ENCODE measurements at regions not wholly inside any gene's neighbourhood (a gene's known extent, or its start where the extent isn't known, plus 50 kb on each side); places are given as distances from the start of the nearest gene placed in this dataset.

GRCh38 chr9:1328341-1328740 lies 278.2 kb downstream of the DMRT2 start:
- no peak overlapping the region for H3K4me2 ChIP-seq (ENCODE audit: extremely low read depth, insufficient read depth, low read length)
- no peaks in the 10 kb centered on the region for H4K20me1 ChIP-seq (ENCODE audit: control insufficient read depth, extremely low read depth, insufficient read depth, low read length)
- H3K4me1 ChIP-seq (ENCODE audit: control insufficient read depth, extremely low read depth, insufficient read depth, low read length): no peaks in the 10 kb centered on the region
- no peak overlapping the region for H3K4me3 ChIP-seq (replicated peaks in 1 of 4; ENCODE audit: control extremely low read depth in 1 of 4, insufficient read depth in 1 of 4, low read depth in 3 of 4, low read length in 4 of 4)
- no peaks in the 10 kb centered on the region for H3K36me3 ChIP-seq (ENCODE audit: control insufficient read depth, insufficient read depth, low read length)
- TF ChIP-seq EZH2 (IDR thresholded peaks at IDR 0.05; ENCODE audit: low read length, missing control alignments): no peak
- TF ChIP-seq, protein P1, sequence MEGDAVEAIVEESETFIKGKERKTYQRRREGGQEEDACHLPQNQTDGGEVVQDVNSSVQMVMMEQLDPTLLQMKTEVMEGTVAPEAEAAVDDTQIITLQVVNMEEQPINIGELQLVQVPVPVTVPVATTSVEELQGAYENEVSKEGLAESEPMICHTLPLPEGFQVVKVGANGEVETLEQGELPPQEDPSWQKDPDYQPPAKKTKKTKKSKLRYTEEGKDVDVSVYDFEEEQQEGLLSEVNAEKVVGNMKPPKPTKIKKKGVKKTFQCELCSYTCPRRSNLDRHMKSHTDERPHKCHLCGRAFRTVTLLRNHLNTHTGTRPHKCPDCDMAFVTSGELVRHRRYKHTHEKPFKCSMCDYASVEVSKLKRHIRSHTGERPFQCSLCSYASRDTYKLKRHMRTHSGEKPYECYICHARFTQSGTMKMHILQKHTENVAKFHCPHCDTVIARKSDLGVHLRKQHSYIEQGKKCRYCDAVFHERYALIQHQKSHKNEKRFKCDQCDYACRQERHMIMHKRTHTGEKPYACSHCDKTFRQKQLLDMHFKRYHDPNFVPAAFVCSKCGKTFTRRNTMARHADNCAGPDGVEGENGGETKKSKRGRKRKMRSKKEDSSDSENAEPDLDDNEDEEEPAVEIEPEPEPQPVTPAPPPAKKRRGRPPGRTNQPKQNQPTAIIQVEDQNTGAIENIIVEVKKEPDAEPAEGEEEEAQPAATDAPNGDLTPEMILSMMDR (conservative IDR thresholded peaks at IDR 0.05 in 1 of 2, IDR thresholded peaks at IDR 0.05 in 1 of 2; ENCODE audit: low read depth in 1 of 2, low read length in 2 of 2): no peak
- DNase-seq (ENCODE audit: low read depth in 2 of 2): no peak
- no peak overlapping the region for H3K9ac ChIP-seq (ENCODE audit: insufficient read depth, low read length)
- H3K27me3 ChIP-seq (ENCODE audit: control insufficient read depth, insufficient read depth, low read length): no peaks in the 10 kb centered on the region
- H3K27ac ChIP-seq (ENCODE audit: insufficient read depth, low read length): no peak overlapping the region
- no peak overlapping the region for H2AFZ ChIP-seq (ENCODE audit: low read length)
- H3K79me2 ChIP-seq (ENCODE audit: control insufficient read depth, insufficient read depth, low read length): no peaks in the 10 kb centered on the region
- H3K9me3 ChIP-seq (ENCODE audit: control insufficient read depth, insufficient read depth, low read depth, low read length): no peaks in the 10 kb centered on the region

- no peaks in the 10 kb centered on the region for H3K36me3 ChIP-seq (ENCODE audit: control insufficient read depth, insufficient read depth, low read length)
- no peaks in the 10 kb centered on the region for H4K20me1 ChIP-seq (ENCODE audit: control insufficient read depth, extremely low read depth, insufficient read depth, low read length)
- H3K4me2 ChIP-seq (ENCODE audit: extremely low read depth, insufficient read depth, low read length): no peak overlapping the region
- H2AFZ ChIP-seq (ENCODE audit: low read length): no peak overlapping the region
- no peaks in the 10 kb centered on the region for H3K9me3 ChIP-seq (ENCODE audit: control insufficient read depth, insufficient read depth, low read depth, low read length)
- H3K4me1 ChIP-seq (ENCODE audit: control insufficient read depth, extremely low read depth, insufficient read depth, low read length): no peaks in the 10 kb centered on the region
- H3K27ac ChIP-seq (ENCODE audit: insufficient read depth, low read length): no peak overlapping the region
- no peak overlapping the region for H3K4me3 ChIP-seq (replicated peaks in 1 of 4; ENCODE audit: control extremely low read depth in 1 of 4, insufficient read depth in 1 of 4, low read depth in 3 of 4, low read length in 4 of 4)
- H3K9ac ChIP-seq (ENCODE audit: insufficient read depth, low read length): no peak overlapping the region
- H3K79me2 ChIP-seq (ENCODE audit: control insufficient read depth, insufficient read depth, low read length): no peaks in the 10 kb centered on the region
- no peak for DNase-seq (ENCODE audit: low read depth in 2 of 2)
- H3K27me3 ChIP-seq (ENCODE audit: control insufficient read depth, insufficient read depth, low read length): no peaks in the 10 kb centered on the region
- TF ChIP-seq, protein P1 (conservative IDR thresholded peaks at IDR 0.05 in 1 of 2, IDR thresholded peaks at IDR 0.05 in 1 of 2; ENCODE audit: low read depth in 1 of 2, low read length in 2 of 2): no peak
- no peak for TF ChIP-seq EZH2 (IDR thresholded peaks at IDR 0.05; ENCODE audit: low read length, missing control alignments)
These were observed 281.4 kb downstream of the DMRT2 start for GRCh38 chr9:1331546-1332038.

- no peak for DNase-seq (ENCODE audit: low read depth in 2 of 2)
- no peaks in the 10 kb centered on the region for H4K20me1 ChIP-seq (ENCODE audit: control insufficient read depth, extremely low read depth, insufficient read depth, low read length)
- no peaks in the 10 kb centered on the region for H3K9me3 ChIP-seq (ENCODE audit: control insufficient read depth, insufficient read depth, low read depth, low read length)
- no peak overlapping the region for H3K4me3 ChIP-seq (replicated peaks in 1 of 4; ENCODE audit: control extremely low read depth in 1 of 4, insufficient read depth in 1 of 4, low read depth in 3 of 4, low read length in 4 of 4)
- no peaks in the 10 kb centered on the region for H3K79me2 ChIP-seq (ENCODE audit: control insufficient read depth, insufficient read depth, low read length)
- TF ChIP-seq, protein P1 (conservative IDR thresholded peaks at IDR 0.05 in 1 of 2, IDR thresholded peaks at IDR 0.05 in 1 of 2; ENCODE audit: low read depth in 1 of 2, low read length in 2 of 2): no peak
- no peak for TF ChIP-seq EZH2 (IDR thresholded peaks at IDR 0.05; ENCODE audit: low read length, missing control alignments)
- no peak overlapping the region for H3K4me2 ChIP-seq (ENCODE audit: extremely low read depth, insufficient read depth, low read length)
- no peaks in the 10 kb centered on the region for H3K27me3 ChIP-seq (ENCODE audit: control insufficient read depth, insufficient read depth, low read length)
- H3K9ac ChIP-seq (ENCODE audit: insufficient read depth, low read length): no peak overlapping the region
- no peaks in the 10 kb centered on the region for H3K36me3 ChIP-seq (ENCODE audit: control insufficient read depth, insufficient read depth, low read length)
- H3K4me1 ChIP-seq (ENCODE audit: control insufficient read depth, extremely low read depth, insufficient read depth, low read length): no peaks in the 10 kb centered on the region
- no peak overlapping the region for H3K27ac ChIP-seq (ENCODE audit: insufficient read depth, low read length)
- H2AFZ ChIP-seq (ENCODE audit: low read length): no peak overlapping the region
These were observed 282.0 kb downstream of the DMRT2 start for GRCh38 chr9:1332156-1332555.

All from fibroblast of lung (primary cell).